KBM-7 (cell line): ENCODE measurements at regions not wholly inside any gene's neighbourhood (a gene's known extent, or its start where the extent isn't known, plus 50 kb on each side); places are given as distances from the start of the nearest gene placed in this dataset.
"Not testable (repeated sequence)": the region's sequence is repeated elsewhere in the genome, so short reads cannot be mapped to it uniquely, and the experiment has no call there.

ENCODE experiments used
- DNase-seq: peaks from one replicate; pipeline ENCODE4 v3.0.0-alpha.2; 2015
- in situ Hi-C: fragments of 300-500 bp; cut with MboI; formaldehyde crosslinking; loops from 2 replicates; pipeline ENCODE4 v1.14.3; 2020; ENCODE audit warnings: low sequenced_read_pairs, low pct_unique_long_range_greater_than_20kb, mixed read lengths

- in situ Hi-C loops, DNase-seq: not testable (repeated sequence)
Measured at GRCh38 chr16:21529060-21529658, 70.2 kb upstream of the METTL9 start.

GRCh38 chr16:21530729-21531383 lies 68.5 kb upstream of the METTL9 start:
- in situ Hi-C loops, DNase-seq: not testable (repeated sequence)

DNA sequence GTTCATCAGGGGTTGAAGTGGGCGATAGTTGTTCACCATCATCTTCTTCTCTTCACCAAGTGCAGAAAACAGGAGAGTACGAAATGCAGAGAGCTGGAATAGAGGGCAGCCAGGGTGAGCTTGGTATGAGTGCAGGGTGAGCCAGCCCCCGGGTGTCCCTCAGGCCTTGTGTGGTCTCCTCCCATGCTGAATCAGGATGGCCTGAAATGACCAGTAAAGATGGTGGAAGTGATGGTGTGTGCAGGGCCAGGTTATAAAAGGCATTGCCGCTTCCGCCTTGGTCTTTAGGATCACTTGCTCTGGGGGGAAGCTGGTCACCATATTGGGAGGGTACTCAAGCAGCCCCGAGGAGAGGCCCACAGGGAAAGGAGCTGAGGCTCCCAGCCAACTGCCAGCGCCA lies 66.4 kb upstream of the METTL9 start:
- DNase-seq, in situ Hi-C loops: not testable (repeated sequence)

GRCh38 chr16:21533474-21533873 lies 65.9 kb upstream of the METTL9 start:
- in situ Hi-C loops, DNase-seq: not testable (repeated sequence)

- DNase-seq: peak; percentile 28
- in situ Hi-C loops: not testable (repeated sequence)
Measured at GRCh38 chr16:21534561-21534960, 64.8 kb upstream of the METTL9 start.

DNA sequence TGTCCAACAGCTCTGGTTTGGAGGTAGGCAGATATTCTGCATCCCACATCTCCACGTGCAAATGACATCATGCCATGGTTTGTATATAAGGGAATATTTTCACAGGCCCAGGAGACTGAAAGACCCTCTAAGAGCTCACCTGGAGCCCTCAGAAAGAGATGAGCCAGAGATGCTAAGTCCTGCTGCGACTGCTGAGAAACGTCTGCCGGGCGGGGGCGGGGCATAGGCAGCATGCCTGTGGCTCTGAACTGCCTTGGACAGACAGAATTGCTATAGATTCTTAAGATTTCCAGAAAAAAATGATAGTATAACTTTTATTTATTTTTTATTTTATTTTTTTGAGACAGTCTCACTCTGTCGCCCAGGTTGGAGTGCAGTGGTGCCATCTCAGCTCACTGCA lies 64.2 kb upstream of the METTL9 start:
- in situ Hi-C loops, DNase-seq: not testable (repeated sequence)

DNA sequence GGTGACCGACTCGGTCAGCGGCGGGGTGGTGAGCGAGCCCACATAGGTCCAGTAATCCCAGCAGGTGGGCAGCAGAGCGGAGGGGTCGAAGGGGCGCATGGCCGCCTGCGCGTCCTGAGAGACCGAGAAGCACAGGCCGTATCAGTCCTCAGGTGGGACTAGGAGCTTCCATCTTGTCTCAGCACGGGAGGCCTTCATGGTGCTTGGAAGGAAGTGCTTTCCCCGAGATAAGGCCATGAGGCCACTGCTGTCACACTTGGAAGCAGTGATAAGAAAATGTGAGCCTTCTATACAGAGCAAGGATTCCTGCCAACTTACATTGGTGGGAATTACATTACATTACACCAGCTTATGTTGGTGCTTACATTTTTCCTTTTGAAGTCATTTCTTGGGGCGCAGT lies 62.6 kb upstream of the METTL9 start:
- DNase-seq, in situ Hi-C loops: not testable (repeated sequence)

DNA sequence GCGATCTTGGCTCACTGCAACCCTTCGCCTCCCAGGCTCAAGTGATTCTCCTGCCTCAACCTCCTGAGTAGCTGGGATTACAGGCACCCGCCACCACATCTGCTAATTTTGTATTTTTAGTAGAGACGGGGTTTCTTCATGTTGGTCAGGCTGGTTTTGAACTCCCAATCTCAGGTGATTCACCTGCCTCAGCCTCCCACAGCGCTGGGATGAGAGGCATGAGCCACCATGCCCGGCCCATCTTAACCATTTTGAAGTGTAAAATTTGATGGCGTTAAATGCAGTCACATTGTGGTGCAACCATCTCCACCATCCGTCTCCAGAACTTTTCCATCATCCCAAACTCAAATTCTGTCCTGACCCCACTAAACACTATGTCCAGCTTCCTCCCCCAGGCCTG lies 61.8 kb upstream of the METTL9 start:
- in situ Hi-C loops, DNase-seq: not testable (repeated sequence)

DNA sequence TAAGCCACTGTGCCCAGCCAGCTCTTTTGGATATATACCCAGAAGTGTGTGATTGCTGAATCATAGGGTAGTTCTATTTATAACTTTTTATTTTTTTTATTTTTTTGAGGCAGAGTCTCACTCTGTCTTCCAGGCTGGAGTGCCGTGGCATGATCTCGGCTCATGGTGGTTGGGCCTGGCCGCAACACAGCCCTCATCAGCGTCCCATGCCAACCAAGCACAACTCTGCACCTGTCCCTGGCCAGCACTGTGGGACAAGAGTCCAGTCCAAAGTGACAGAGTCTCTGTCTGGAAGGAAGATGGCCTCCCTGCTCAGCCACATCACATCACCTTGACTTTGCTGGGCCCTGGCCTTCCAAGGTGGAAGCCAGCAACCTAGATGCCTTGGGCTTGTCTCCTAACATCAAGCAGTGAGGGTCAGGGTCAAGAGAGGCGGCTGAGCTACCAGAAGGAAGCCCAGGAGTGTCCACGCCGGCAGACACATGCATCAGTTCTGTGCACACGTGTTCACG lies 60.2 kb upstream of the METTL9 start:
- in situ Hi-C loops, DNase-seq: not testable (repeated sequence)

- peak; percentile 64 for DNase-seq
- in situ Hi-C loops: not testable (repeated sequence)
Measured at GRCh38 chr16:21540770-21541433, 58.5 kb upstream of the METTL9 start.

DNA sequence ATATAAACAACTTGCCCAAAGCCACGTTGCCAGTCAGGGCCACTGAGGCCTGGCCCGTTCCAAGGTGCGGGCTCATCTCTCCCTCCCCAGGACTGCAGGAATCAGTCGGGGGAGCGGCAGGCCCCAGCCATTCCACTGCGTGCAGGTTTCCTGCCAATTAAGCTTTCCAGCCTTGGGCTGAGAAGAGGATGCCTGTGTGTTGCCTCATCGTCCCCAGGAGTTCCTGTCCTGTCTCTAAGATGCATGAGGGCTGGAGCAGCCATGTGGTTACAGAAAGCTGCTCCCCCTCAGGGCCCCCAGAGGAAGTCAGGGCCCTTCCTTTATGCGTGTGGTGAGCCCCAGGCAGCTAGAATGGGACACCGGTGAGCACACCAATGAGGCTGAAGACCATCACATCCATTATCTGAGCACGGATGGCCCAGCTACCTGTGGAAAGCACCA lies 57.7 kb upstream of the METTL9 start:
- peak; percentile 67 for DNase-seq
- in situ Hi-C loops: not testable (repeated sequence)

GRCh38 chr16:21542075-21542474 lies 57.3 kb upstream of the METTL9 start:
- DNase-seq, in situ Hi-C loops: not testable (repeated sequence)

DNA sequence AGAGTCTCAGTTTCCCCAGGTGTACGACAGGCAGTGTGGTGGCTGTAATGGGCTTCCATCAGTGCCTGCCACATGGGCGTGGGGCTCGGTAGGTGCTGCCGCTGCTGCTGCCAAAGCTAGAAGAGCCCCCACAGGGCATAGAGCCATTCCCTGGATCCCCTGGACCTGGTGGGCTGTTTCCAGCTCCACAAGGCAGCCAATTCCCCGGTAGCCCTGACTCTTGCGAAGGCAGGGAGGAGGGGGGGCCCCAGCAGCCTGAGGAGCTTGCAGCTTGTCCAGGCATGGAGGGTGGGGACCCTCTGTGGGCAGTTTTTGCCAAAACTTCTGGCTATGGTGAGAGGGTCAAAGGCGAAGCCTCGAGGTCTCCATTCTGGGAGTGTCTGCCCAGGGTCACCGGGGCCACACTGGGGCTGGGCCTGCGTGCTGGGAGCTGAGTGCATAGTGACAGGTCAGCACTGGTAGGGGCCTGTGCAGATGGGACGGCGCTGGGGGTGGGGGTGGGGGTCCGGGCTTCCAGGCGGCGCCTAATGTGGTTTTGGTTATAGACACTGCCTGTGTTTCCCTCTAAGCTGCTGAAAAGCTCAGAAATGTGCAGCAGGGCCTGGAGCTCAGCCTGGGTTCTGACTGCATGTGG lies 56.8 kb upstream of the METTL9 start:
- in situ Hi-C loops, DNase-seq: not testable (repeated sequence)

- DNase-seq: not testable (repeated sequence)
Measured at GRCh38 chr16:21543151-21543836, 56.1 kb upstream of the METTL9 start.

DNA sequence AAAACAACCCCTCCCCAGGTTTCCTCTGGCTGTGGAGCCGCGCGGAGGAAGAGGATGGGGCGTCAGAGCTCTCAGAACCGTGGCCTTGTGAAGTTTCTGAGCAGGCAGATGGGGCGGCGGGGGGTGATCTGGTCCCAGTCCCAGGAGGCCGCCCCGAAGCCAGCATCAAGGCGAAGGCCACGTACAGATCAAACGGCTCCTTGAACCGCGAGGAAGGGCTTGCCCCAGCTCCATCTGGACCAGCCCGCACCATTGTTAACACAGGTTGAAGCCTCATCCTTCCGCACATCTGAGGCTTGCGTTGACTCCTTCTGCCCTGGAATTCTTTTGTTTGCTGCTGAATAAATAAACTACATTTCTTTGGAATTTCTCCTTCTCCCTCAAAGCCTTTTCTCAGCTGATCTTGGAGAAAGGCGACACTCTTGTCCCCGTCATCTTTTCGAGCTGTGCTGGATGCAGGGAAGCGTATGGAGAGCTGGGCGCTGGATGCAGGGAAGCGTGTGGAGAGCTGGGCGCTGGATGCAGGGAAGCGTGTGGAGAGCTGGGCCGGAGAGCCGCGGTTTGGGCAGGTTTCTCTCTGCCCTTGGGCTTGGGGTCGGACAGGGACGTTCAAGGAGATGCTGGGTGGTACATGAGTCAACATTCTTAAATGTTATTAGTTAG lies 53.6 kb upstream of the METTL9 start:
- DNase-seq, in situ Hi-C loops: not testable (repeated sequence)

More at GRCh38 chr16:21543151-21543836, 56.1 kb upstream of the METTL9 start:
- in situ Hi-C loops: not testable (repeated sequence)

GRCh38 chr16:21549396-21549795 lies 50.0 kb upstream of the METTL9 start:
- in situ Hi-C loops, DNase-seq: not testable (repeated sequence)
